OCI-LY3 (cell line): ENCODE measurements at regions not wholly inside any gene's neighbourhood (a gene's known extent, or its start where the extent isn't known, plus 50 kb on each side); places are given as distances from the start of the nearest gene placed in this dataset.

Experiments used
- CTCF ChIP-seq: fragments of 200-600, 300-600 bp; sonication (generic); IDR thresholded peaks from 2 replicates; pipeline ENCODE4 v1.5.1; 2014; ENCODE audit warnings: antibody characterized with exemption, low read length, low read depth
- EZH2phosphoT487 ChIP-seq: fragments of 200-600 bp; shearing (Covaris generic); IDR thresholded peaks from 2 replicates; pipeline ENCODE4 v1.6.1; 2018; ENCODE audit warnings: antibody characterized with exemption, mixed run types, low read depth

- TF ChIP-seq CTCF (no peak), EZH2phosphoT487 (no peak)
Measured at GRCh38 chr13:40387775-40388174, 278.7 kb downstream of the FOXO1 start.
